Trophoblast cell (in vitro differentiated cells and primary cell): ENCODE measurements at regions not wholly inside any gene's neighbourhood (a gene's known extent, or its start where the extent isn't known, plus 50 kb on each side); places are given as distances from the start of the nearest gene placed in this dataset.
A peak's percentile ranks its signal among the peaks of the same experiment; 100 is the strongest.

ENCODE experiments used
- DNase-seq, 2 donors: peaks; one replicate each; pipeline ENCODE4 v3.0.0-alpha.2; 2016
- H2AFZ ChIP-seq: 2 replicates; pipeline ENCODE4 v1.6.1; 2013; ENCODE audit warnings: low read length, moderate library complexity, mild to moderate bottlenecking; ENCODE audit not compliant: insufficient read depth, poor library complexity
- H2AK5ac ChIP-seq: 2 replicates; pipeline ENCODE4 v1.6.1; 2013; ENCODE audit warnings: mild to moderate bottlenecking, low read length
- H2BK120ac ChIP-seq: 2 replicates; pipeline ENCODE4 v1.6.1; 2013; ENCODE audit warnings: low read length, mild to moderate bottlenecking, moderate library complexity; ENCODE audit not compliant: insufficient read depth, poor library complexity
- H2BK12ac ChIP-seq: 2 replicates; pipeline ENCODE4 v1.6.1; 2013; ENCODE audit warnings: mild to moderate bottlenecking, low read length, moderate library complexity
- H2BK5ac ChIP-seq: 2 replicates; pipeline ENCODE4 v1.6.1; 2013; ENCODE audit warnings: low read length, low read depth, moderate library complexity, mild to moderate bottlenecking; ENCODE audit not compliant: poor library complexity
- H3K14ac ChIP-seq: 2 replicates; pipeline ENCODE4 v1.6.1; 2013; ENCODE audit warnings: mild to moderate bottlenecking, low read length
- H3K18ac ChIP-seq: 2 replicates; pipeline ENCODE4 v1.6.1; 2013; ENCODE audit warnings: mild to moderate bottlenecking, low read length
- H3K23ac ChIP-seq: 2 replicates; pipeline ENCODE4 v1.6.1; 2013; ENCODE audit warnings: low read length
- H3K27ac ChIP-seq: 2 replicates; pipeline ENCODE4 v1.5.1; 2013; ENCODE audit warnings: low read depth, mild to moderate bottlenecking, inconsistent platforms, low read length, moderate library complexity
- H3K27me3 ChIP-seq: 2 replicates; pipeline ENCODE4 v1.6.1; 2013; ENCODE audit warnings: inconsistent platforms, mild to moderate bottlenecking, low read length, moderate library complexity; ENCODE audit not compliant: insufficient read depth
- H3K36me3 ChIP-seq, 2 experiments: 1 replicate in 1 of 2; 2 replicates in 1 of 2; pipeline ENCODE4 v1.6.1; 2013; ENCODE audit warnings: low read length in 2 of 2, mild to moderate bottlenecking in 2 of 2, moderate library complexity in 1 of 2; ENCODE audit not compliant: insufficient read depth in 2 of 2, control insufficient read depth in 1 of 2
- H3K4ac ChIP-seq: 2 replicates; pipeline ENCODE4 v1.6.1; 2013; ENCODE audit warnings: low read depth, mild to moderate bottlenecking, low read length, moderate library complexity
- H3K4me1 ChIP-seq, 2 experiments: 1 replicate in 1 of 2; 2 replicates in 1 of 2; pipeline ENCODE4 v1.6.1; 2013; ENCODE audit warnings: low read length in 2 of 2, mild to moderate bottlenecking in 2 of 2, moderate library complexity in 1 of 2; ENCODE audit not compliant: insufficient read depth in 2 of 2, control insufficient read depth in 1 of 2
- H3K4me2 ChIP-seq: 2 replicates; pipeline ENCODE4 v1.6.1; 2013; ENCODE audit warnings: inconsistent platforms, mild to moderate bottlenecking, low read length, moderate library complexity
- H3K4me3 ChIP-seq: 2 replicates; pipeline ENCODE4 v1.5.1; 2013; ENCODE audit warnings: mild to moderate bottlenecking, low read depth, low read length, inconsistent platforms
- H3K79me1 ChIP-seq: one replicate; pipeline ENCODE4 v1.6.1; 2013; ENCODE audit warnings: low read length
- H3K79me2 ChIP-seq: 2 replicates; pipeline ENCODE4 v1.6.1; 2013; ENCODE audit warnings: low read length, mild to moderate bottlenecking; ENCODE audit not compliant: control insufficient read depth, insufficient read depth, poor library complexity
- H3K9ac ChIP-seq: 2 replicates; pipeline ENCODE4 v1.6.1; 2013; ENCODE audit warnings: mild to moderate bottlenecking, low read length
- H3K9me3 ChIP-seq: 2 replicates; pipeline ENCODE4 v1.6.1; 2013; ENCODE audit warnings: low read depth, mild to moderate bottlenecking, control low read depth, inconsistent platforms, low read length; ENCODE audit not compliant: insufficient read depth
- H4K12ac ChIP-seq: 2 replicates; pipeline ENCODE4 v1.6.1; 2013; ENCODE audit warnings: low read depth, mild to moderate bottlenecking, low read length, moderate library complexity
- H4K8ac ChIP-seq: 2 replicates; pipeline ENCODE4 v1.6.1; 2013; ENCODE audit warnings: low read depth, mild to moderate bottlenecking, low read length, moderate library complexity
- H4K91ac ChIP-seq: one replicate; pipeline ENCODE4 v1.6.1; 2013; ENCODE audit warnings: low read depth, mild to moderate bottlenecking, low read length, moderate library complexity
- WGBS: extraction: QIAGEN DNeasy Blood & Tissue Kit; methylation state at CpG from one replicate; pipeline ENCODE4 v1.1.7; 2013; ENCODE audit warnings: missing lambda C conversion rate; ENCODE audit not compliant: insufficient read length, insufficient coverage; ENCODE audit errors: extremely low coverage; 5-methylcytosine and 5-hydroxymethylcytosine counted together

- no peak overlapping the region for H4K8ac ChIP-seq
- no peaks in the 10 kb centered on the region for H3K9me3 ChIP-seq
- no peak for DNase-seq
- H3K23ac ChIP-seq: no peak overlapping the region
- H4K12ac ChIP-seq: no peak overlapping the region
- H2BK12ac ChIP-seq: no peak overlapping the region
- H3K27me3 ChIP-seq: no peaks in the 10 kb centered on the region
- no peak overlapping the region for H3K4me3 ChIP-seq
- H3K18ac ChIP-seq: no peak overlapping the region
- H3K79me2 ChIP-seq: no peaks in the 10 kb centered on the region
- no peak overlapping the region for H2AFZ ChIP-seq
- no peak overlapping the region for H2BK120ac ChIP-seq
- no CpG with 5 or more reads among the region's 2 CpGs for WGBS
- no peaks in the 10 kb centered on the region for H3K36me3 ChIP-seq
- no peaks in the 10 kb centered on the region for H3K4me1 ChIP-seq
- H4K91ac ChIP-seq: no peak overlapping the region
- no peak overlapping the region for H3K27ac ChIP-seq
- no peak overlapping the region for H3K4ac ChIP-seq
- H3K9ac ChIP-seq: no peak overlapping the region
- no peak overlapping the region for H2AK5ac ChIP-seq
- H2BK5ac ChIP-seq: no peak overlapping the region
- H3K14ac ChIP-seq: no peak overlapping the region
- no peaks in the 10 kb centered on the region for H3K79me1 ChIP-seq
- no peak overlapping the region for H3K4me2 ChIP-seq
Measured at GRCh38 chr6:112594886-112595594, 247.9 kb downstream of the RFPL4B start.

- Histone ChIP-seq H2AK5ac (no peak overlapping the region), H3K4ac (no peak overlapping the region), H2AFZ (no peak overlapping the region), H3K27me3 (no peaks in the 10 kb centered on the region), H3K4me2 (no peak overlapping the region), H3K79me1 (no peaks in the 10 kb centered on the region), H4K91ac (no peak overlapping the region), H3K4me1 (no peaks in the 10 kb centered on the region), H3K36me3 (no peaks in the 10 kb centered on the region), H3K79me2 (no peaks in the 10 kb centered on the region), H2BK120ac (no peak overlapping the region), H3K23ac (no peak overlapping the region), H2BK5ac (no peak overlapping the region), H3K27ac (no peak overlapping the region), H3K18ac (no peak overlapping the region), H4K12ac (no peak overlapping the region), H3K9ac (no peak overlapping the region), H2BK12ac (no peak overlapping the region), H4K8ac (no peak overlapping the region), H3K14ac (no peak overlapping the region), H3K4me3 (no peak overlapping the region), H3K9me3 (no peaks in the 10 kb centered on the region)
- no CpG with 5 or more reads among the region's 2 CpGs for WGBS
- DNase-seq: no peak
Measured at GRCh38 chr6:112595841-112596240, 248.7 kb downstream of the RFPL4B start.

- Histone ChIP-seq H3K79me1 (no peaks in the 10 kb centered on the region), H3K23ac (no peak overlapping the region), H2BK120ac (no peak overlapping the region), H2BK5ac (no peak overlapping the region), H4K8ac (no peak overlapping the region), H2AFZ (no peak overlapping the region), H3K9ac (no peak overlapping the region), H2BK12ac (no peak overlapping the region), H3K36me3 (no peaks in the 10 kb centered on the region), H3K4me1 (no peaks in the 10 kb centered on the region), H3K4me2 (no peak overlapping the region), H3K9me3 (no peaks in the 10 kb centered on the region), H3K27me3 (no peaks in the 10 kb centered on the region), H3K79me2 (no peaks in the 10 kb centered on the region), H2AK5ac (no peak overlapping the region), H3K4me3 (no peak overlapping the region), H3K14ac (no peak overlapping the region), H4K91ac (no peak overlapping the region), H3K4ac (no peak overlapping the region), H3K27ac (no peak overlapping the region), H3K18ac (no peak overlapping the region), H4K12ac (no peak overlapping the region)
- WGBS: no CpG with 5 or more reads among the region's 1 CpG
- no peak for DNase-seq
Measured at GRCh38 chr6:112597176-112597575, 250.0 kb downstream of the RFPL4B start.

GRCh38 chr6:112600168-112600567 is 253.0 kb downstream of the RFPL4B start:
- peak in 1 of 2 donors; percentile 3 for DNase-seq
- Histone ChIP-seq H3K9ac (no peak overlapping the region), H4K8ac (no peak overlapping the region), H2AFZ (no peak overlapping the region), H4K91ac (no peak overlapping the region), H3K23ac (no peak overlapping the region), H2AK5ac (no peak overlapping the region), H3K9me3 (no peaks in the 10 kb centered on the region), H2BK5ac (no peak overlapping the region), H3K79me2 (no peaks in the 10 kb centered on the region), H3K14ac (no peak overlapping the region), H4K12ac (no peak overlapping the region), H3K4me1 (no peaks in the 10 kb centered on the region), H2BK120ac (no peak overlapping the region), H3K27me3 (no peaks in the 10 kb centered on the region), H3K79me1 (no peaks in the 10 kb centered on the region), H3K27ac (no peak overlapping the region), H3K4me3 (no peak overlapping the region), H3K4ac (no peak overlapping the region), H3K18ac (no peak overlapping the region), H3K4me2 (no peak overlapping the region), H2BK12ac (no peak overlapping the region), H3K36me3 (no peaks in the 10 kb centered on the region)
- no CpG with 5 or more reads among the region's 3 CpGs for WGBS
